ENCODE measurements at regions not wholly inside any gene's neighbourhood (a gene's known extent, or its start where the extent isn't known, plus 50 kb on each side); places are given as distances from the start of the nearest gene placed in this dataset.
A peak's percentile ranks its signal among the peaks of the same experiment; 100 is the strongest.

- TF ChIP-seq CTCF (conservative IDR thresholded peaks at IDR 0.05; ENCODE audit: low read depth): no peak
- ChIA-PET POLR2A (ENCODE audit: low non-redundant PET) (no interaction called here), CTCF (interaction anchor here (0.6 kb wide), 1 partner anchor 1253 kb away, joined by 7 read pairs; no protein-coding TSS in a partner anchor)
- DNase-seq (ENCODE audit: low spot score): no peak
- H3K27ac ChIP-seq: no peak overlapping the region
These were observed 210.4 kb upstream of the KRR1 start for GRCh38 chr12:75721796-75722195.

DNA sequence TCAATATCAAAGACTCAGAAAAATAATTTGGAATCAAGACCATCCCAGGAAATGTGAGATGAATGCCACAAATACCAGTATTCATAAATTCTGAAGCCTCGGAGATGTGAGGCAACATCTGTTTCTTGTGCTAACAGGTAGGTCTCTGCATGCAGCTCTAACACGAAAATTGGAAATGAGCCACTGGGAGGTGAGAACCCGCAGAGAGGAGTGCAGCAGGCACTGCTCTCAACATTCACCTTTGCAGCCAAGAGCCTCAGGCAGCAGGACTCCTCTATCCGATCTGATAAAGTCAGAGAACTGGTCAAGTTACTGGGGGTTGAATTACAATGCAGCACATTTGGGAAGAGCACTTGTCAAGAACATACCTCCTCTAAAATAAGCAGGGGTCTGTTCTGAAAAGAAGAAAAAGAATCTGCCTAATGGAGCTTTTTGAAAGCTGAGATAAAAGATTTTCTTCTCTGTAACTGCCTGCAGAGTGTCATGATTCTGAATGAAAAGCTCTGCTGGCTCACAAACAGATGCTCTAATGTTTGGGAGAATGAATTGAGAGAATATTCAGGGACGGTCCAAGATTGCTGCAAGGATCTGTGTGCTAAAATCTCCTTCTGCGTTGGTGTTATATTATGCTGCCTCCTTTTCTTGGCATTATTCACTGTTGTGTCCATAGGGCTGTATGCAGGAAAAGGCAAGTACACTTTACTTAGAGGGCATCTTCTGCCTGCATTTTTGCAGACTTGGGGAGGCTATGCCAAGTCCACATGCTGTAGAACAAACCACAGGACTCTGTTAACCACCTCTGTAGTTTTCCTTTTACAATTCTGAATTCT is 209.6 kb upstream of the KRR1 start:
- ChIA-PET CTCF (interaction anchor here (0.6 to 2.2 kb wide), 5 partner anchors 26 to 1252 kb away, joined by 3 to 7 read pairs (median 3); no protein-coding TSS in a partner anchor), POLR2A (ENCODE audit: low non-redundant PET) (no interaction called here)
- peak overlapping the region; percentile 89 for H3K27ac ChIP-seq
- TF ChIP-seq CTCF (conservative IDR thresholded peaks at IDR 0.05; ENCODE audit: low read depth): no peak
- DNase-seq (ENCODE audit: low spot score): peak; percentile 37

DNA sequence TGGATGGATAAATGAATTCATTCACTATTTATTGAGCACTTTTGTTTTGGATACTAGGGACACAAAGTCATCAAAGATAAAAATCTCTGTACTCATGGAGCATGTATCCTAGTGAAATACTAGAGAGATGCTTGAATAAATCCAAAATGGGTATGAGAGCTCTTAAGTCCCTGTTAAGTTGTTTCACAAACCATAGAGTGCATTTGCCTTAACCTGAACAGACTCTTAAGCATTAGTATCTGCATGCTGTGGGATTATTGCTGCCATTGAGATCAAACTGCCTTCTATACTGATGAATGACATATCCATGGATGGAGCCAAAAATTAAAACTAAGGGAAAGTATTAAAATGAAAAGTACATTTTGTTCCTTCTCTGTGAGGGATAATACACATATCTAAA is 206.5 kb upstream of the KRR1 start:
- DNase-seq (ENCODE audit: low spot score): no peak
- CTCF ChIA-PET: interaction anchor here (0.7 kb wide), 1 partner anchor 72 kb away, joined by 6 read pairs; no protein-coding TSS in a partner anchor
- TF ChIP-seq CTCF (conservative IDR thresholded peaks at IDR 0.05; ENCODE audit: low read depth): no peak
- no peak overlapping the region for H3K27ac ChIP-seq
- POLR2A ChIA-PET (ENCODE audit: low non-redundant PET): no interaction called here

- ChIA-PET CTCF (no interaction called here), POLR2A (ENCODE audit: low non-redundant PET) (no interaction called here)
- no peak overlapping the region for H3K27ac ChIP-seq
- no peak for TF ChIP-seq CTCF (conservative IDR thresholded peaks at IDR 0.05; ENCODE audit: low read depth)
- no peak for DNase-seq (ENCODE audit: low spot score)
These were observed 205.0 kb upstream of the KRR1 start for GRCh38 chr12:75716291-75717025.

- DNase-seq (ENCODE audit: low spot score): no peak
- no peak overlapping the region for H3K27ac ChIP-seq
- POLR2A ChIA-PET (ENCODE audit: low non-redundant PET): no interaction called here
- CTCF ChIA-PET: no interaction called here
- no peak for TF ChIP-seq CTCF (conservative IDR thresholded peaks at IDR 0.05; ENCODE audit: low read depth)
These were observed 204.3 kb upstream of the KRR1 start for GRCh38 chr12:75715682-75716081.

DNA sequence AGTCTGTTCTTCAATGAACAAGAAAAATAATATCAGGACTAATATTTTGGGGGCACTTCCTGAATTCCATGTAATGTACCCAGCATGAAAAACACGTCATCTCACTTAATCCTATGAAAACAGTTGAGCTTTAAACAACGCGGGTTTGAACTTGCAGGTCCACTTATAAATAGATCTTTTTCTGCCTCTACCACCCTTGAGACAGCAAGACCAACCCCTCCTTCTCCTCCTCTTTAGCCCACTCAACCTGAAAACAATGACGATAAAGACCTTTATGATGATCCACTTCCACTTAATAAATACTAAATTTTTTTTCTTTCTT is 203.9 kb upstream of the KRR1 start:
- no peak overlapping the region for H3K27ac ChIP-seq
- ChIA-PET CTCF (interaction anchor here (0.7 kb wide), 1 partner anchor 46 kb away, joined by 4 read pairs; no protein-coding TSS in a partner anchor), POLR2A (ENCODE audit: low non-redundant PET) (no interaction called here)
- no peak for DNase-seq (ENCODE audit: low spot score)
- TF ChIP-seq CTCF (conservative IDR thresholded peaks at IDR 0.05; ENCODE audit: low read depth): no peak

Measured in RWPE1 (cell line).